HG02970 (cell line): ENCODE measurements at regions not wholly inside any gene's neighbourhood (a gene's known extent, or its start where the extent isn't known, plus 50 kb on each side); places are given as distances from the start of the nearest gene placed in this dataset.

Experiments used
- ATAC-seq: cut with Tn5 transposase; IDR thresholded peaks from one replicate; pipeline ENCODE4 v1.9.1; 2021; ENCODE audit warnings: mild to moderate bottlenecking, moderate library complexity, moderate number of reproducible peaks; ENCODE audit not compliant: unreplicated experiment, low FRiP score

- ATAC-seq = no peak
Observed at GRCh38 chr9:100933656-100934055, 94.9 kb upstream of the PLPPR1 start.

GRCh38 chr9:100937382-100937781 lies 91.1 kb upstream of the PLPPR1 start:
- ATAC-seq = no peak

- no peak for ATAC-seq
Observed at GRCh38 chr9:100938507-100938906, 90.0 kb upstream of the PLPPR1 start.

GRCh38 chr9:100939636-100940035 lies 88.9 kb upstream of the PLPPR1 start:
- ATAC-seq = no peak

- ATAC-seq = no peak
Observed at GRCh38 chr9:100959226-100959625, 69.3 kb upstream of the PLPPR1 start.
